Stromal cell of bone marrow (primary cell): ENCODE measurements at regions not wholly inside any gene's neighbourhood (a gene's known extent, or its start where the extent isn't known, plus 50 kb on each side); places are given as distances from the start of the nearest gene placed in this dataset.
"Not testable (repeated sequence)": the region's sequence is repeated elsewhere in the genome, so short reads cannot be mapped to it uniquely, and the experiment has no call there.

Source experiments
- DNase-seq: peaks from one replicate; pipeline ENCODE4 v3.0.0-alpha.2; 2012; ENCODE audit warnings: low read depth

GRCh38 chr17:83159204-83160049, 80.0 kb downstream of the METRNL start:
- no peak for DNase-seq

GRCh38 chr17:83160443-83161297, 81.3 kb downstream of the METRNL start:
- DNase-seq: no peak

GRCh38 chr17:83161298-83162034, 82.1 kb downstream of the METRNL start:
- no peak for DNase-seq

GRCh38 chr17:83162035-83162745, 82.8 kb downstream of the METRNL start:
- DNase-seq: no peak

- DNase-seq: no peak
Measured at GRCh38 chr17:83164490-83164889, 85.1 kb downstream of the METRNL start.

- no peak for DNase-seq
Measured at GRCh38 chr17:83170571-83171260, 91.3 kb downstream of the METRNL start.

GRCh38 chr17:83171661-83172060, 92.3 kb downstream of the METRNL start:
- DNase-seq: no peak

GRCh38 chr17:83172099-83172498, 92.7 kb downstream of the METRNL start:
- not testable (repeated sequence) for DNase-seq

- DNase-seq: not testable (repeated sequence)
Measured at GRCh38 chr17:83172646-83173045, 93.2 kb downstream of the METRNL start.

GRCh38 chr17:83173180-83173913, 93.9 kb downstream of the METRNL start:
- not testable (repeated sequence) for DNase-seq

- DNase-seq: no peak
Measured at GRCh38 chr17:83173914-83174361, 94.5 kb downstream of the METRNL start.

GRCh38 chr17:83174362-83175118, 95.1 kb downstream of the METRNL start:
- no peak for DNase-seq

GRCh38 chr17:83175119-83175821, 95.9 kb downstream of the METRNL start:
- no peak for DNase-seq

- DNase-seq: no peak
Measured at GRCh38 chr17:83175822-83176622, 96.6 kb downstream of the METRNL start.

GRCh38 chr17:83176623-83177583, 97.5 kb downstream of the METRNL start:
- DNase-seq: no peak

GRCh38 chr17:83177611-83178532, 98.5 kb downstream of the METRNL start:
- no peak for DNase-seq
